Limb (tissue), 2 donors: ENCODE measurements at regions not wholly inside any gene's neighbourhood (a gene's known extent, or its start where the extent isn't known, plus 50 kb on each side); places are given as distances from the start of the nearest gene placed in this dataset.
"Not testable (repeated sequence)": the region's sequence is repeated elsewhere in the genome, so short reads cannot be mapped to it uniquely, and the experiment has no call there.

Source experiments
- DNase-seq, 2 donors: peaks; one replicate each; pipeline ENCODE4 v3.0.0-alpha.2; 2016; ENCODE audit errors: extremely low spot score in 2 of 2

DNA sequence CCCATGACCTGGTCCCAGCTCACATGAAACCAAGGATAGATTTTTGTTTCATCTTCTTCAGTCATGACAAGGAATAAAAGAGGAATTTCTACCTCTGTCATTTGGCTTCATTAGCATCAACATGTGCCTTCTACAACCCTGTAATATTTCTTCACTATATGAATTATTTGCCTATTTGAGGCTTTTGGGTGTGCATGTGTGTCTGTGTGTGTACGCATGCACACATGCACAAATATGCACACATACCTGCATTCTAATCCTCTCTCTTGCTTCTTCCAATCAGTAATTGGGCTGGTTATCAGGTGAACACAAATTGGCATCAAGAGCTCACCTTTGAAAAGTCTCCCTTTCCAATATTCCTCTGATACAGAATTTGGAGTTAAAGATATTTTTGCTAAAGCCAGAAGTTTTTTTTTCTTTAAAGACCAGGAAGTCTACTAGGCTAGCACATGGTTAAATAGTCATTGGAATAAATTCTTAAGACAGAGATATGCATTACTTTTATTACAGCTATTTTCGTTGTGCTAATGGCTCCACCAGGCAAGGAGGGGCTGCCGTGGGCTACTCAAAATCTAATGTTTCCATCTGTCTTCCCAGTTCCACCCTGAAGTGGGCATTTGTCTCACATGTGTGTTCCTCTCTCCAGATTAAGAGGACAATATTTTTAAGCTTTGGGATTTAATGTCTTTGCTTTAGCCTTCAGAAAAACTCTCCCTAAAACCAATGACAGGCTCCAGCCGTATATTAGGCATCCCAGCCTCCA lies 547.2 kb upstream of the CDH5 start:
- DNase-seq = no peak

DNA sequence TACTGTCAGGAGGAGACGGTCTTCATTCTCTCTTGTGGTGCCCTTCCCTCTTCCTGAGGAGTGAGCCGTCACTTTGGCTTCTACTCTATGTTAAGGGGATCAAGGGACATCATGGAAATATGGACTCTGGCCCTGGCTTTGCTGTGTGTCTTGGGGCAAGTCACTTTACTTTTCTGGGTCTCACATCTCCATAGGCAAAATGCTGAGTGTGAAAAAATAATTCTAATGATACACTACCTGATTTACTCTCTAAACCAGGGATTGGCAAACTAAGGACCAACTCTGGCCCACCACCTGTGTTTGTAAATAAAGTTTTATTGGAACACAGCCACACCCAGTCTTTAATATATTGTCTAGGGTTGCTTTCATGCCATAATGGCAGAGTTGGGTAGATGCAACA lies 548.7 kb upstream of the CDH5 start:
- DNase-seq = no peak

DNA sequence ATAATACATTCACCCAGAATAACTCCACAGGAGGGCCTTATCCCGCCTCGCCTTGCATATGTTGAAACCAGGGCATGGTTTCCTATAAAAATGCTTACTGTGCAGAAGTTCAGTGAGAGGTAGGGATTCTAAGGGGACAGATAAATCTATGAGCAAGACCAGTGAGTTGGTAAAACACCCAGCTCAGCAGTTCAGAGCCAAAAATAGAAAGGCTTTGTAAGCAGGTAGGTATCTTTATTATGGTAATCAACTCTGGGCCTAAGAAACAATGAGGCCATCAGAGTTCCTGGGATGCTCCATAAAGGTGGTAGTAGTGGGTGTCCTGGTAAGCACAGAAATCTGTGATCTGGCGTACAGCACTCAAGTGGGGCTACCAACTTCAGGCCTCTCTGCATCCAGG lies 549.4 kb upstream of the CDH5 start:
- DNase-seq = no peak

DNA sequence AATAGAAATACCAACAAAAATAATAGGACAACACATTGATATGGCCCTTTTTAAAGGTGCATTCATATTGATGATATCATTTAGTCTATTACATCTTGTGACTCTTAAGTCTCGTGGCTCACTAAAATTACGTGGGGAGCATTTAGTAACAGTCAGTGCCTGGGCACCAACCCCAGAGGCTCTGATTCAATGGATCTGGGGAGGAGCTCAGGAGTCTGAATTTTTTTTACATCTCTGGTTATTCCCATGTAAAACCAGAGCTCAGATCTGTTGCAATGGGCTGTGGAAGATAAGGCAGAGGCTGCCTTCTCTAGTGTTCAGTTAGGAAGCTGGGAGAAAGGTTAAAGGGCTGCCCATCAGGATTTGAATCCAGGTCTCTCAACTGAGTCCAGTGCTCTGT lies 549.9 kb upstream of the CDH5 start:
- no peak for DNase-seq

DNA sequence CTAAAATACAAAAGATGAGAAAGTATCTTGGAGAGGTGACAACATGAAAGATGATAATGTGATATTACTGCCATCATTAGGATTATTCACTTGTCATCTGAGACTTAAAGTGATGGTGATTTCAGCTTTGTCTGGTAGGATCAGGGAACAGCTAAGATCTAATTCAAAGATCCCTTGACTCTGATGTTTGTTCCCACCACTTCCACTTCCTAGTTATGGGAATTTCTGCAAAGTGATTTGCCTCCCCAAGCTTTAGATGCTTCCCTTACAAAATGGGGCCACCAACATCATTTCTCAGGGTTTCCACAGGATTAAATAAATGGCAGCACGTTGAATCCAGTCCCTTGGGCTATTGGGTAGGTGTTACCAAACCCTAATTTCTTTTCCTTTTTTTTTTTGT lies 550.8 kb upstream of the CDH5 start:
- no peak for DNase-seq

DNA sequence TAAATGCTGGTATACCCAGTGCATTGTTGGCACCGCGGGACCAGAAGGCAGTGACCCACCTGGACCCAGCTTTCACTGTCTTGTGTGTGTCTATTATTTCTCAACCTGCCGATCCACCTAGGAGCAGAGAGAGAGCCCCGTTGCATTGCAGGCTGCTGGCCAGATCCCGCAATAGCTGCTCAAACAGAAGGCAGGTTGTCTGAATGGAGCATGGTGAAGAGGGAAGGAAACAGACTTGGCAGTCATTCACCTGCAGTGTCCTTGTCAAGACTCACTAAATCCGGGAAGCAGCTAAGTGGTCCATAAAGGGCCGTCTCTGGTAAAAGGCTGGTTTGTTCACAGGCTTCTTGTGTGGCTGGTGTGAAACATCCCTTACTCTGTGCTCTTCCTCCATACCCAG lies 552.6 kb upstream of the CDH5 start:
- not testable (repeated sequence) for DNase-seq

DNA sequence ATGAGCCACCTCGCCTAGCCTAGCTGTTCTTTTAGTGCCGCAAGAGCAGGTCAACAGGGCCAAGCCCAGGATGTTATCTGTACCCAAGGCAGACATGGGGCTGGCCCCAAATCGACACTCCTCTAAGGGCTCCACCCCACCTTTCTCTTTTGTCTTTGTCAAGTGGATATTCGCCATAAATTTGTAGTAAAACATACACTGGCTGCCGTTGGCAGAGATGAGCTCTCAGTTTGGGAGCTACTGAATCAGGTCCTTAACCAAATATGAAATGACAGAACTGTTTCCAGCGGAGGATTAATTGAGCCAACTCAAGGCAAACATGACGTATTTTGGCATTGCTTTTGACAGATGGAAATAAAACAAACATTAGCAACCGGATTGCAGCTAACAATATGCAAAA lies 556.9 kb upstream of the CDH5 start:
- no peak for DNase-seq

DNA sequence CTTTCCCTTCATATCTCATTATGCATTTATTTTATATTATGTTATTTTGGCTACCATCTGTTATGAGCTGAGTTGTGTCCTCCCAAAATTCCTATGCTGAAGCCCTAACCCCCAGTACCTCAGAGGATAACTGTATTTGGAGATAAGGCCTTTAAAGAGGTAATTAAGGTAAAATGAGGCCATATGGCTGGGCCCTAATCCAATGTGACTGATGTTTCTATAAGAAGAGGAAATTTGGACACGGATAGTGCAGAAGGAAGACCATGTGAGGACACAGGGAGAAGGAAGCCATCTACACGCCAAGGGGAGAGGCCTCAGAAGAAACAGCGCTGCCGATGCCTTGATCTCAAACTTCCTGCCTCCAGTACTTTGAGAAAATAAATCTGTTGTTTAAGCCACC lies 557.7 kb upstream of the CDH5 start:
- no peak for DNase-seq

DNA sequence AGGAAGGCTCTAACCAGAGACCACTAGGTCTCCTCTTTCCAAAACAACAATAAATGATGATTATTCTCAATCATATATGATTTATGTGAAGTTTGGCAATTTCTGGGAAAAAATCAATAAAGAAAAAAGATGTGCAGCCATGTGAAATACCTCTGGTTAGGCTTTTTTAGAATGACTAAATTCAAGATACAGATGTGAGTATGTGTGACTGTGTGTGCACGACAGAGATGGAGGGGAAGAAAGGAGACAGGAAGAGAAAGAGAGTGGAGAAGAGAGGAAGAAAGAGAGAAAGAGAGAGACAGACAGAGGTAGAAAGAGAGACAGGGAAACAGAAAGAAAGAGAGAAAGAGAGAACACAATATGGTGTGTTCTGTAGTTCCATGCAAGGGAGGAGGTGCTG lies 558.6 kb upstream of the CDH5 start:
- no peak for DNase-seq

DNA sequence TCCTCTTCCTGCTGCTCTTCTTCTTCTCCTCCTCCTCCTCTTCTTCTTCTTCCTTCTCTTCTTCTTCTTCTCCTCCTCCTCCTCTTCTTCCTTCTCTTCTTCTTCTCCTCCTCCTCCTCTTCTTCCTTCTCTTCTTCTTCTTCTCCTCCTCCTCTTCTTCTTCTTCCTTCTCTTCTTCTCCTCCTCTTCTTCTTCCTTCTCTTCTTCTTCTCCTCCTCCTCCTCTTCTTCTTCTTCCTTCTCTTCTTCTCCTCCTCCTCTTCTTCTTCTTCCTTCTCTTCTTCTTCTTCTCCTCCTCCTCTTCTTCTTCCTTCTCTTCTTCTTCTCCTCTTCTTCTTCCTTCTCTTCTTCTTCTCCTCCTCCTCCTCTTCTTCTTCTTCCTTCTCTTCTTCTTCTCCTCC lies 560.8 kb upstream of the CDH5 start:
- not testable (repeated sequence) for DNase-seq

DNA sequence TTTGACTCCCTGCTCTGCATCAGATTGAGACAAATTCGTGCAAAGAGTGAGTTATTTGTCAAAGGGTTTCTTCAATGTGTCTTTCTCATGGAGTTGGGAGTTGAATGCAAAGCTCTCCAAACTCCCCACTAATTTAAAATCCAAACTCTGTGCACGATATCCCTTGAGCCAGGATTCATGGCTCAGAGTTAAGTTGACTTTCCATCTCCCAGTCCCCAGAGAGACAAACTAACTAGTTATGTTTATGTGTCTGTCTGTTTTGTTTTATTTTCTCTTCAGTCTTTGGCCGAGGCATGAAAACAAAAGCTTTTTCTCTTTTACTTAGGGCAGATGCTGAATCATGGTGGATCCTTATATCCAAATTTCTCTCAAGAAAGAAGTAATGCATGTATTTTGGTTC lies 570.0 kb upstream of the CDH5 start:
- no peak for DNase-seq

DNA sequence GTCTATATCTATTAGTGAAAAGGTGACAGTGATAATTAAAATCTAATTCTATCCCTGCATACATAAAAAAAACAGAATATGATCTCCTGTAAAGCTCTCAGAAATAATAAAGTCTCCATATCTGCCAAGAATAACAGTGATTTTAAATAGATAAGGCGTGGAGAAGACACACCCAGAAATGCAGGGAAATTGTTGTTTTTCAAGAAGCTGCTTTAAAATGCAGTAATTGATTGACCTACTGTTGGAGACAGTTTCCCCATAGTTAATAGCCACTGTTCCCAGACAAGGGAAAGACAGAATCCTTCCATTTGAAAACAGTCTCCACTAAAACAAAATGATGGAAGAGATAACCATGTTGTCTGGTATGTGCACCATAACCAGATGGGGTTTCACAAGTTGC lies 571.5 kb upstream of the CDH5 start:
- no peak for DNase-seq

DNA sequence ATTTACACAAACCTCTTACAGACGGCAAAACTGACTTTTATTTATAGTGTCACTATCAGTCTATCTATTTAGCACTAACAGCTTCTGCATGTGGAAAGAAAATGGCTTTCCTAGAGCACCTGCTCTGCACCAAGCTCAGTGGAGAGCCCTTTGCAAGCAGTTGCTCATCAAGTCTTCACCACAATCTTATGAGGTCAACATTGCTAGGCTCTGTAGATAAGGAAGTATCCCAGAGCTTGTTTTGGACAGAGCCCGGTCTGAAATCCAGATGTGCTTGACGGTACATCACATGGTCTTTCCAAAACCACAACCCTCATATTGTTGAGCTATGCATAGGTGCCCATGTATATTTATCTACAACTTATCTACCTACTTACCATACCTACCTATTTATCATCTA lies 572.7 kb upstream of the CDH5 start:
- no peak for DNase-seq

DNA sequence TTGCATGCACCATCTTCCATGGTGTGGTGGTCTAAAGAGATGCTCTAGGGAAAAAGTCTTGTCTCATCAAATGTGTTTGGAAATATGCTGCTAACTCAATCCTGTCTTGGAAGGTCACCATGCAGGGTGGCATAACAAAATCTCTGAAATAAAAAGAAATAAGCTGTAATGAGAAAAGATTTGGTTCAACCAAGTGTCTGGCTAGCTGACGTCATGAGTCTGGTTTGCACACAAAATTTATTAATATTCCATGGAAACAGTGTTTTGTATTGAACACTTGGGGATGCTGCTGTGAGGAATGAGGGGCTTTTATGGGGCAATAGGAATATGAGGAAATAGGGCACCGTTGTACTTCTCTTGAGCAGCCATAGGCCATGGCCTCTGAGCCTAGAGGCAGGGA lies 575.7 kb upstream of the CDH5 start:
- DNase-seq = no peak

DNA sequence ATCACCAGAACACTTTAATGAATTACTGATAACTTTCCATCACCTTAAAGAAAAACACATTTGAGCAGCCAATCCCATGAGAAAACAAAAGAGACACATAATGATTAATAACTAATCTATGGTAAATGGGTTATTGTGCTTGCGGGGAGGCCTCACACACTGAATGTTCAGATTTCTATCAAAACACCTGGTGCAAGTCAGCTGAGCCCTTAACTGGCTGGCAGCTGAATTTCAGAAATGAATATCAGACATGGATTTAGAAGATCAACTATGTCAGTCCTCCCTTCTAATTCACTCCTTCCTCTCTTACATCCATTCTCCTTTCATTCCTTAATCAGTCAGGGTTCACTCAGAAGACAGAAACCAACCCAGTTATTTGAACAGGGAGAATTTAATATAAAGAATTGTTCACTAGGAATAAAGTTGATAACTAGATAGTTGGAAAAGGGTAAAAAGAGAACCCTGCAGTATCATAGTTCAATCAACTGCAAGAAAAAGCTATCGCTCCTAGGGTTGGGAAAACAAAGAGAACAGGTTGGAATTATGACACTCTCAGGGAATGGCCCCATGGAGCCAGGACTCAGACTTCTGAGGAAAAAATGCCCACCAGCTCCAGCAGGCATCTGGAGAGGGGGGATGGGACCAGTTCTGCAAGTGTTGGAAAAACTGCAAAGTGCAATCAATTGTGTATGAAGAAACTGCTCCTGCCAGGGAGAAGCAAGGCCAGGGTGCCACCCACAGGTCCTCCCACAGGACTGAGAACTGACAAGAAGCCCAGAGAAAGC lies 577.1 kb upstream of the CDH5 start:
- no peak for DNase-seq

DNA sequence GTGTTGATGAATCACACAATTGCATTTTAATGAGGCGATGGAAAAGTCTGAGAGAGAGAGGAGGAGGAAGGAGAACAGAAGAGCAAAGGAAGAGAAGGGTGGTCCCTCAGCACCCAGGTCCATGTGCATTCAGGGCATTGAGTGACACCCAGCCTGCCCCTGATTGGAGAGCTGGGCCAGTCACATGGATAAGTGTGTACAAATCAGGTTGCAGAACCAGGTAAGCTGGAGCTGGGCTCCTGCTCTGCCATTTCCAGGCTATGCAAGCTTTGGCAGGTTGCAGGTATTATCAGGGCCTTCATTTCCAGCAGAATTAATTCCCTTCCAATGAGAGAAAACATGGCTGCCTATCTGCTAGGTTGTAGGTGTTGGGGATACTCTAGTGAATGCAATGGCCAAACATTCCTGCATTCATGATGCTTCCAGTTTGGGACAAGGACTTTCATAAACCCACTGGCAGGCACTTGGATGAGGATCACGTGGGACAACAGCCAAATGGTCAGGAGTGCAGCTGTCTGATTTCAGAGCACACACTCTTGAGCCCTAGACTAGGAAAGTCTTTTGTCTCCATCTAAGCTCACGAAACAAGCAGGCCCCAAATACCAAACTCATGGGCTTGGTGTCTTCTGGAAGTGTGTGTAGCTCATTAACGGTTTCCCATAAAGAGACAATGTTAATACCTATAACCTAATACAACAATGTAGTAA lies 577.9 kb upstream of the CDH5 start:
- DNase-seq = no peak

DNA sequence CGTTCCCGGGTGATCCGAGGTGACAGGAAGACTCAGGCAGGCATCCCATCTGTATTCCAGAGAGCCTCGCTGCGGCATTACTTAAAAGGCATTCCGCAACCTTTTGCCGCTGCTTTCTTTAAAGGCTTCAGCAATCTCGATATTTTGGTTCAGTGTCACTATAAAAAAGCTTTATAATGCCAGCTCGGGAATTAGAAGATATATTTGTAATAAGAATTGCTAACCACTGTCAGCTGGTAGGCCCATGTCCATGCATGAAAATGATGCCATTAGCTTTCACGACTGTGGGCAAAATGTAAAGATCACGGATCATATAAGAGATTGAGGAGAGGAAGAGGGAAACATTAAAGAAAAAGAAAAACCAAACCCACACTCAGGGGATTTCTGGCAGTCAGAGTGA lies 578.6 kb upstream of the CDH5 start:
- DNase-seq = no peak

DNA sequence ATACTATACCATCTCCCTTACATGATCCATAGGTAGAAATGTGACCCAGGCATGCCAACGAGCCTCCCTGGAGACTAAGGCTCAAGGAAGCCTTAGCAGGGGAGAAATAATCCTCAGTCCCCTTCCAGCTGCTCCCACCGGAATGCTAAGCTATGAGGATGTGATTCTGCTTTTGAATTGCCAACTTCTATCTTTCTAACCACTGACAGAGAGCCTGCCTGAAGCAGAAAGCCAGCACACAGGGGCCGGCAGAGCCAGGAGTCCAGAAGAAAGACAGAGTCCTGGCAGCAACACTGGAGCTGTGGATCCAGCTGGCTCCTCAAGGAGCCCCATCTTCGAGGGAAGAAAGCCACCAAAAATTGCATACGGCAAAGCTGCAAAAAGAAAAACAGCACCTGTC lies 579.6 kb upstream of the CDH5 start:
- no peak for DNase-seq

DNA sequence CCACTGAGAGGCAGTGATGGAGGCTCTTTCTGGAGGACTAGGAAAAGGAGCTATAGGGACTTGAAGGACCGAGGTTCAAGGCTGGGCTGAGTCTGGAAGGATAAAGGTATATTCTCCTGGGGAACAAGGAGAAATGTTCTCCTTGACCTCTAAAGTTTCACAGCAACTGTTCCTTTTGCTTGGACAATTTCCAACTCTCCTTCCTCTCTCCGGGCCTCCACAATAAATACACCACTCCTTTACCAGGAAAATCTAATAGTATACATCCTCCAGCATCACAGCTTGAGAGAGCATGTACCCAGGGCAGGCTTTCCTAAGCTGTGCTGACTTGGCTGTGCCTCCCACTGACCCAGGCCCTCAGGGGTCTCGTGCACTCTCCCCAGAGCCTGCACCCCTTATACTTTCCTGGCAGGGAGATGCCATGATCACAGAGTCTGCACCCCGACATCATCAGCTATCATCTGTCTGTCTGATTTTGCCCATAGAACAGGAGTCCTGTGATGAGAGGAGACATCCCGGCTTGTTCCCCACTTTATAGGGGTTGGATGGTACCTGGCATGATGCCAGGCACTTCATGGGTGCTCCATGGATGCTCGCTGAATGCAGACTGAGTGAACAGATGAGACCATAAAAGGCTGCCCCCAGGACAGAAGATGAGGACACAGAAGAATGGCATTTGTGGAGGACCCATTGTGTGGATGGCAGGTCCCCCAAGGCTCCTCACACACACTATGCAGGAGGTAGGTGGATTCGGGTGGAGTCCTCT lies 582.6 kb upstream of the CDH5 start:
- DNase-seq = no peak

DNA sequence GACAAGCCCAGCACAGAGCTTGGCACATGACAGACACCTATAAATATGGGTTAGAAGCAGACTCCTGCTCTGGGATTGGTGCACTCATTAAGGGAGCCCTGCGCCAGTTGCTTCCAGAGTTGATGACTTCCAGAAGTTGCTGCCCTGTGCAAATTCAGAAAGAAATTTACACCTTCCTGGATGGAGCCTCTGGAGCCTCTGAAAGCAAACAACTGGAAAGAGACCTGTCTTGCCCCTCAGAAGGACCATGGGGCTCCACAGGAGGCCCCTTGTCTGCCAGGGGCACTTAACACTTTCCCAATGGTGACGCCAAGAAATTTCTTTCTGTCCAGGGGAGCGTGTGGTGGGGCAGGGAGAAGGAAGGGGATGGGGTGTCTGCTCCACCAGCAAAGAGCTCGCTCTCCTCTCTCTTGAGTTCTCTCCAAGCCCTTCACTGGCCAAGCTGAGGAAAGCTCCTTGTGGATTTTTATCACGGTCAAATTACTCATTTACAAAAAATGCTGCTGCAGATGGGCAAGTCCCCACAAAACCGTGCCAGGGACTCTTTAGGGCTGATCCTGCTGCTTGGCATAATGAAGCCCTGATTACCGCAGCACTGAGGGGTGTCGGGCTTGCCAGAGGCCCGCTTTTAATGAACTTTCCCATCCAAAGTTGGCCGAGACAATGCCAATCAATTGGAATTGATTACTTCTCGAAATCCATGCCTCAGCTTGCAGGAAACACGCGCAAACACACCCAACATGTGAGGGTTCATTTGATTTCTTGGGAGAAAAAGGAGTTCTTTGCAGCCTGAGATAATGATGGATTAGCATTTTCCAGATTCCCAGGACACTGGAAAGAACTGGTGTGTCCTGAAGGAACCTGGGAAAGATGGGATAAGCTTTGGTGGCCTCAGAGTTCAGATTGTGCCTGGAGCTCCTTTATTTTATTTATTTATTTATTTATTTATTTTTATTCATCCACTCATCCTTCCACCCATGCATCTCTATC lies 583.6 kb upstream of the CDH5 start:
- peak; percentile 51 to 53 for DNase-seq

DNA sequence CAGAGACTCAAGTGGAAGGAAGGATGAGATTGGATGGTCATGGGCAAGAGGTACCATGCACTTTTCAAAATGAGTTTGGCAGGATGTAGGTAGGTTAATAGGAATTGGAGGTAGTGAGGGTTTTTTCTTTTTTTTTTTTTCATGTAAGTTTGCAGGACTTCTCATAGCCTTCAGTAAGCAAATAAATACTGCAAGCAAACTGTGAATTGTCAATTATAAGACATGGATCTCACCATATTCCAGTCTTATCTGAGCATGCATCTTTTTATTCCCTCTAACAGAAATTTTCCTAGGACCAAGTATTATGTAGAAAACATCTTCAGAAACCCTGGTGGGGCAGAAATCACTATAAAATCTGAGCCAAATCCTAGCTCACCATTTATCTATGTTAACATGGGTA lies 584.6 kb upstream of the CDH5 start:
- no peak for DNase-seq
